Right lobe of liver (tissue), 6 donors: ENCODE measurements at regions not wholly inside any gene's neighbourhood (a gene's known extent, or its start where the extent isn't known, plus 50 kb on each side); places are given as distances from the start of the nearest gene placed in this dataset.
"Not testable (repeated sequence)": the region's sequence is repeated elsewhere in the genome, so short reads cannot be mapped to it uniquely, and the experiment has no call there.

Experiments
- ATAC-seq, 4 donors: fragments of 200-7000 bp; cut with Tn5 transposase; one replicate each; pipeline ENCODE4 v1.9.1; 2020; ENCODE audit warnings: mild to moderate bottlenecking in 4 of 4, moderate library complexity in 4 of 4
- DNase-seq, 3 donors: peaks; one replicate each; pipeline ENCODE4 v3.0.0-alpha.2; 2020
- H3K27ac ChIP-seq, 3 donors: fragments of 200-600 bp; one replicate each; pipeline ENCODE4 v1.8.0; 2022
- H3K27me3 ChIP-seq, 2 donors: fragments of 200-600 bp; one replicate each; pipeline ENCODE4 v1.8.0; 2022
- H3K36me3 ChIP-seq, 4 donors: fragments of 200-600 bp; sonication (generic) in 1 of 4; one replicate each; pipeline versions ENCODE4 v1.5.1 to v1.8.0; 2017 to 2022; ENCODE audit warnings: control low read depth in 1 of 4
- H3K4me1 ChIP-seq, 4 donors: fragments of 200-600 bp; sonication (generic) in 1 of 4; one replicate each; pipeline versions ENCODE4 v1.5.1 to v1.8.0; 2017 to 2022; ENCODE audit warnings: control low read depth in 1 of 4
- H3K4me3 ChIP-seq, 3 donors: fragments of 200-600 bp; one replicate each; pipeline ENCODE4 v1.8.0; 2022
- H3K9me3 ChIP-seq, 4 donors: fragments of 200-600 bp; sonication (generic) in 1 of 4; one replicate each; pipeline versions ENCODE4 v1.5.1 to v1.8.0; 2017 to 2022; ENCODE audit warnings: control low read depth in 1 of 4
- WGBS: methylation state at CpG from one replicate; pipeline ENCODE4 v1.1.6; 2018; ENCODE audit warnings: low coverage, low lambda C conversion rate; ENCODE audit not compliant: insufficient coverage; ENCODE audit errors: missing lambda C conversion rate; 5-methylcytosine and 5-hydroxymethylcytosine counted together
- intact Hi-C, 2 donors: fragments of 100-400 bp; cut with DNase I; formaldehyde crosslinking; loops; one replicate each; pipeline versions ENCODE4 v1.11.2 to v1.14.1; 2022
- small RNA-seq, 2 experiments: library from RNA; depleted of rRNA; stranded (forward); fragments of <200 nt; gene quantifications; one replicate each; pipeline ENCODE3, GENCODE V24; 2016
- donor health status: DM: no; HTN: yes; CAD: no.
- donor health status: DM: no; HTN: no; CAD: no.
- donor health status: DM: no; HTN: no; CAD: no.
- donor health status: DM: no; HTN: yes; CAD: no.
- donor health status: DM: no; HTN: yes; CAD: no.

GRCh38 chr10:133785846-133786602 is 159.4 kb upstream of the FRG2B start:
- H3K4me1 ChIP-seq, ATAC-seq, H3K27ac ChIP-seq, H3K36me3 ChIP-seq, H3K4me3 ChIP-seq, intact Hi-C loops, H3K9me3 ChIP-seq, H3K27me3 ChIP-seq: not testable (repeated sequence)
- 80% methylated on average over 50 of the region's 85 CpGs for WGBS
- DNase-seq, result peak; percentile 5 to 33 (median 24)

DNA sequence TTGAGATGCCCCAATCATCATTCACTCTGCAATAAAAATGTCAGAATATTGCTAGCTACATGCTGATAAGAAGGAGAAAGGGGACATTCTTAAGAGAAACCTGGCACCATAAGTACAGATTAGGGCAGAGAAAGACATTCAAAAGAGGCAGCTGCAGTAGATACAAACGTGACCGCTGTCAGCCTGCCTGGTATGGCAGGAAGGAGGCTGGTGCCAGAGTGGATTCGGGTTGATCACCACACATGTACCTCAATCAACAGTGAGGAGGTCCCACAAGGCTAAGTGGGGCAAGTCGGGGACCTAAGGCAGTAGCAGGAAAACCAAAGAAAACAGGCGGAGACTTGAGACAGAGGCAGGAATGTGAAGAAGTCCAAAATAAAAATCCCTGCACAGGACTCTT is 158.6 kb upstream of the FRG2B start:
- H3K27ac ChIP-seq, H3K4me3 ChIP-seq, ATAC-seq, H3K36me3 ChIP-seq, DNase-seq, H3K4me1 ChIP-seq, H3K9me3 ChIP-seq, intact Hi-C loops, H3K27me3 ChIP-seq: not testable (repeated sequence)
- WGBS, result 51% methylated on average over 3 of the region's 5 CpGs

DNA sequence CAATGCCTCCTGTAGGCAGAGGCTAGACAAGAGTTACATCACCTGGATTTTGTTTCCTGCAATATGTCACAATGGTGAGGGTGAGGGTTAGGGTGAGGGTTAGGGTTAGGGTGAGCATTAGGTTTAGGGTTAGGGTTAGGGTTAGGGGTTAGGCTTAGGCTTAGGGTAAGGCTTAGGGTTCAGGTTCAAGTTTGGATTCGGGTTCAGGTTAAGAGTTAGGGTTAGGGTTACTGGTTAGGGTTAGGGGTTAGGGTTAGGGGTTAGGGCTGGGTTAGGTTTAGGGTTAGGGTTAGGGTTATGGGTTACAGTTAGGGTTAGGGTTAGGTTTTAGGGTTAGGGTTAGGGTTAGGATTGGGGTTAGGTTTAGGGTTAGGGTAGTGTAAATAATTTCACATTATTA is 138.7 kb upstream of the FRG2B start:
- intact Hi-C loops, ATAC-seq, H3K4me3 ChIP-seq, H3K27me3 ChIP-seq, DNase-seq, H3K36me3 ChIP-seq, H3K27ac ChIP-seq, H3K4me1 ChIP-seq, H3K9me3 ChIP-seq: not testable (repeated sequence)
- 30% methylated on average over 1 of the region's 1 CpG for WGBS

- H3K36me3 ChIP-seq, intact Hi-C loops, H3K27ac ChIP-seq, H3K4me3 ChIP-seq, DNase-seq, H3K27me3 ChIP-seq, H3K9me3 ChIP-seq, H3K4me1 ChIP-seq, ATAC-seq: not testable (repeated sequence)
- WGBS, result no CpG with 5 or more reads among the region's 2 CpGs
Observed at GRCh38 chr10:133764823-133765209, 138.2 kb upstream of the FRG2B start.

GRCh38 chr10:133763875-133764822 is 137.6 kb upstream of the FRG2B start:
- H3K4me3 ChIP-seq, H3K9me3 ChIP-seq, H3K4me1 ChIP-seq, intact Hi-C loops, H3K36me3 ChIP-seq, ATAC-seq, H3K27me3 ChIP-seq, H3K27ac ChIP-seq: not testable (repeated sequence)
- DNase-seq, result peak in 1 of 3 donors; percentile 29
- 46% methylated on average over 3 of the region's 6 CpGs for WGBS

DNA sequence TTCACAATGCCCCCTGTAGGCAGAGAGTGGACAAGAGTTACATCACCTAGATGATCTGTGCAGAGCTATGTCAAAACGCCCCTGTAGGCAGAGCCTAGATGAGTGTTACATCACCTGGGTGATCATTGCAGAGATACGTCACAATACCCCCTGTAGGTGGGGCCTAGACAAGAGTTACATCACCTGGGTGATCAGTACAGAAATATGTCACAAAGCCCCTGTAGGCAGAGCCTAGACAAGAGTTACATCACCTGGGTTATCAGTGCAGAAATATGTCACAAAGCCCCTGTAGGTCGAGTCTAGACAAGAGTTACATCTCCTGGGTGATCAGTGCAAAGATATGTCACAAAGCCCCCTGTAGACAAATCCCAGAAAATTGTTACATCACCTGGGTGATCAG is 136.6 kb upstream of the FRG2B start:
- H3K4me1 ChIP-seq, H3K27ac ChIP-seq, H3K9me3 ChIP-seq, H3K4me3 ChIP-seq, intact Hi-C loops, DNase-seq, H3K27me3 ChIP-seq, H3K36me3 ChIP-seq: not testable (repeated sequence)
- ATAC-seq, result peak; percentile 21 to 58 (median 40)
- WGBS, result no CpG with 5 or more reads among the region's 3 CpGs

- peak in 3 of 4 donors; percentile 22 to 86 (median 62) for ATAC-seq
- intact Hi-C loops, H3K9me3 ChIP-seq, H3K4me1 ChIP-seq, H3K27me3 ChIP-seq, DNase-seq, H3K4me3 ChIP-seq, H3K36me3 ChIP-seq, H3K27ac ChIP-seq: not testable (repeated sequence)
- no CpG with 5 or more reads among the region's 39 CpGs for WGBS
Observed at GRCh38 chr10:133753545-133753944, 127.0 kb upstream of the FRG2B start.

Small RNA genes lying in the stretch of these regions (small RNA-seq; reads per million reads assigned to genes)
- gene BX322534.1, result 0 reads per million in 2 experiments
